Osteocyte (in vitro differentiated cells): ENCODE measurements at regions not wholly inside any gene's neighbourhood (a gene's known extent, or its start where the extent isn't known, plus 50 kb on each side); places are given as distances from the start of the nearest gene placed in this dataset.
A peak's percentile ranks its signal among the peaks of the same experiment; 100 is the strongest.

ENCODE experiments used
- DNase-seq: peaks from one replicate; pipeline ENCODE4 v3.0.0; 2021; ENCODE audit warnings: mixed read lengths; ENCODE audit not compliant: unreplicated experiment; ENCODE audit errors: extremely low spot score
- H3K27ac Mint-ChIP-seq: one replicate; pipeline ENCODE4 v1.8.0; 2021; ENCODE audit warnings: mild to moderate bottlenecking, mixed read lengths; ENCODE audit not compliant: unreplicated experiment
- H3K27me3 Mint-ChIP-seq: one replicate; pipeline ENCODE4 v1.8.0; 2021; ENCODE audit warnings: mixed read lengths; ENCODE audit not compliant: unreplicated experiment
- H3K36me3 Mint-ChIP-seq: one replicate; pipeline ENCODE4 v1.8.0; 2021; ENCODE audit warnings: mixed read lengths; ENCODE audit not compliant: unreplicated experiment
- H3K4me1 Mint-ChIP-seq: one replicate; pipeline ENCODE4 v1.8.0; 2021; ENCODE audit warnings: mixed read lengths; ENCODE audit not compliant: unreplicated experiment
- H3K4me3 Mint-ChIP-seq: one replicate; pipeline ENCODE4 v1.8.0; 2021; ENCODE audit warnings: mild to moderate bottlenecking, moderate library complexity, mixed read lengths; ENCODE audit not compliant: unreplicated experiment
- H3K9me3 Mint-ChIP-seq: one replicate; pipeline ENCODE4 v1.8.0; 2021; ENCODE audit warnings: mixed read lengths; ENCODE audit not compliant: unreplicated experiment
- TF ChIP-seq, protein P1 (sequence below): fragments of 200-600 bp; sonication (generic); IDR thresholded peaks from 2 replicates; pipeline ENCODE4 v1.5.0; 2021; ENCODE audit warnings: antibody characterized with exemption, mild to moderate bottlenecking, moderate library complexity

GRCh38 chr7:130908345-130909160 is 174.5 kb upstream of the KLF14 start:
- Mint-ChIP-seq H3K4me3 (no peak overlapping the region), H3K9me3 (no peaks in the 10 kb centered on the region), H3K4me1 (peaks cover 83% of the 10 kb centered on the region), H3K27me3 (no peaks in the 10 kb centered on the region), H3K27ac (peak overlapping the region; percentile 97), H3K36me3 (no peaks in the 10 kb centered on the region)
- DNase-seq = no peak
- TF ChIP-seq, protein P1, sequence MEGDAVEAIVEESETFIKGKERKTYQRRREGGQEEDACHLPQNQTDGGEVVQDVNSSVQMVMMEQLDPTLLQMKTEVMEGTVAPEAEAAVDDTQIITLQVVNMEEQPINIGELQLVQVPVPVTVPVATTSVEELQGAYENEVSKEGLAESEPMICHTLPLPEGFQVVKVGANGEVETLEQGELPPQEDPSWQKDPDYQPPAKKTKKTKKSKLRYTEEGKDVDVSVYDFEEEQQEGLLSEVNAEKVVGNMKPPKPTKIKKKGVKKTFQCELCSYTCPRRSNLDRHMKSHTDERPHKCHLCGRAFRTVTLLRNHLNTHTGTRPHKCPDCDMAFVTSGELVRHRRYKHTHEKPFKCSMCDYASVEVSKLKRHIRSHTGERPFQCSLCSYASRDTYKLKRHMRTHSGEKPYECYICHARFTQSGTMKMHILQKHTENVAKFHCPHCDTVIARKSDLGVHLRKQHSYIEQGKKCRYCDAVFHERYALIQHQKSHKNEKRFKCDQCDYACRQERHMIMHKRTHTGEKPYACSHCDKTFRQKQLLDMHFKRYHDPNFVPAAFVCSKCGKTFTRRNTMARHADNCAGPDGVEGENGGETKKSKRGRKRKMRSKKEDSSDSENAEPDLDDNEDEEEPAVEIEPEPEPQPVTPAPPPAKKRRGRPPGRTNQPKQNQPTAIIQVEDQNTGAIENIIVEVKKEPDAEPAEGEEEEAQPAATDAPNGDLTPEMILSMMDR = no peak

DNA sequence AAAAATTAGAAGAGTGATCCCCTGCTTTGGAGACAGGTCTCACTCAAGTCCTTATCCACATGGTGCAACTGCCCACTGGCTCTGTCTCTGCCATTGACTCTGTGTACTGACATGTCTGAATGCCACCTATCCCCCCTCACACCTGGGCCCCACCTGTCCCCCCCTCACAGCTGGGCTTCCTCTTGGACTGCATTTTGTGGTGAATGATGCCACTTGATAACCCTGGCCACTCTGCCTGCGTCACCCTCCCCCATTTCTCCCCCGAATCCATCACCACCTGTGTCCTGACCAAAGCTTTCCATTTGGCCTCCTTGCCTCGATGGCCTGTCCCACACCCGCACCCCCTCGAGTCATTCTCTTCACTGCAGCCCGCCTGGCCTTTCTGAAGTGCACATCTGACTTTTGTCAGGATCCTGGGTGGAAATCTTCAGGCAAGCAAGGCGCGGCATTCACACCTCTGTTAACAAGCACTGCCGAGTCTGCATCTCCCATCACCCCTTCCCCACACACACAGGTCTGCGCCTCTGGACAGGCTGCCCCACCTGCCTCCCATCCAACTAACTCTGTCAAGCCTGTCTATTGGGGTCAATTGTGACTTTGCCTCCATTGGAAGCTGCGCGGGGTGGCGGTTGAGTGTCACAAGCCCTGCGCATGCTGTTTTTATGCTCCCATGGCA is 175.3 kb upstream of the KLF14 start:
- Mint-ChIP-seq H3K27ac (peak overlapping the region; percentile 97), H3K9me3 (no peaks in the 10 kb centered on the region), H3K4me3 (peak overlapping the region; percentile 77), H3K36me3 (no peaks in the 10 kb centered on the region), H3K4me1 (peaks cover 83% of the 10 kb centered on the region), H3K27me3 (no peaks in the 10 kb centered on the region)
- DNase-seq = peak; percentile 65
- TF ChIP-seq, protein P1 = no peak

DNA sequence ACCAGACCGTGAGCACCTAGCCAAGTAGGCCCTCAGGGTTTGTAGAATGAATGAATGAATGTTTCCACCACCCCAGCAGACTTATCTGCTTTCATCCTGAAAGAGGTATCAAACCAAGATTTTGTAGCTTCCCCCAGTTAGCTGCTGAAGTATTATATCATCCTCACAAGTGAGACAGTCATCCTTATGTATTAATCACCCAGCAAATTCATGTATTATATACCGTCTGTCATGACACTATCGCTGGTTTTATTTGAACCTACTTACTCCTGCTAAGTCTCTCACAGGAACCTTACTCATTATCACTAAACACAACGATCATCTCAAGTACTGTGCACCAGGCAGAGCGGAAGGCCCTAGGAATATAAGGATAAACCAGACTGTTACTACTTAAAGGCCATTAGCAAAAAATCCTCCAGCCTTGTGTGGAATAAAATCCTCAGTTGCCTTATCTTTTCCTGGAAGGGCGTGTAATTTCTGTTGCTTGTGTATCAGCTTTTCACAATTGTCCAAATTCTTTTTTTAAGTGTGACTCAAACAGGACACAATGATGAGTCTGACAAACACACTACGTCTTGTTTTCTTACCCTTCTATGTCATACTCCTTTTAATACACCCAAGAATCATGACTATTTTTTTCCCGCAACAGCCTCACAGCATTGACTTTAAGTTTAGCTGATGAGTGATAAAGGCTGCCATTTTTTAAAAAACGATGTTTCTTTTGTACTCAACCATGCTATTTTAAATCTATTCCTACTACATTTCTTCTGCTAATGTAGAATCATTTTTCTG is 176.1 kb upstream of the KLF14 start:
- DNase-seq = no peak
- no peaks in the 10 kb centered on the region for H3K27me3 Mint-ChIP-seq
- H3K4me3 Mint-ChIP-seq = peak overlapping the region; percentile 77
- H3K4me1 Mint-ChIP-seq = peaks cover 82% of the 10 kb centered on the region
- TF ChIP-seq, protein P1 = no peak
- H3K27ac Mint-ChIP-seq = peak overlapping the region; percentile 97
- H3K9me3 Mint-ChIP-seq = no peaks in the 10 kb centered on the region
- H3K36me3 Mint-ChIP-seq = no peaks in the 10 kb centered on the region

DNA sequence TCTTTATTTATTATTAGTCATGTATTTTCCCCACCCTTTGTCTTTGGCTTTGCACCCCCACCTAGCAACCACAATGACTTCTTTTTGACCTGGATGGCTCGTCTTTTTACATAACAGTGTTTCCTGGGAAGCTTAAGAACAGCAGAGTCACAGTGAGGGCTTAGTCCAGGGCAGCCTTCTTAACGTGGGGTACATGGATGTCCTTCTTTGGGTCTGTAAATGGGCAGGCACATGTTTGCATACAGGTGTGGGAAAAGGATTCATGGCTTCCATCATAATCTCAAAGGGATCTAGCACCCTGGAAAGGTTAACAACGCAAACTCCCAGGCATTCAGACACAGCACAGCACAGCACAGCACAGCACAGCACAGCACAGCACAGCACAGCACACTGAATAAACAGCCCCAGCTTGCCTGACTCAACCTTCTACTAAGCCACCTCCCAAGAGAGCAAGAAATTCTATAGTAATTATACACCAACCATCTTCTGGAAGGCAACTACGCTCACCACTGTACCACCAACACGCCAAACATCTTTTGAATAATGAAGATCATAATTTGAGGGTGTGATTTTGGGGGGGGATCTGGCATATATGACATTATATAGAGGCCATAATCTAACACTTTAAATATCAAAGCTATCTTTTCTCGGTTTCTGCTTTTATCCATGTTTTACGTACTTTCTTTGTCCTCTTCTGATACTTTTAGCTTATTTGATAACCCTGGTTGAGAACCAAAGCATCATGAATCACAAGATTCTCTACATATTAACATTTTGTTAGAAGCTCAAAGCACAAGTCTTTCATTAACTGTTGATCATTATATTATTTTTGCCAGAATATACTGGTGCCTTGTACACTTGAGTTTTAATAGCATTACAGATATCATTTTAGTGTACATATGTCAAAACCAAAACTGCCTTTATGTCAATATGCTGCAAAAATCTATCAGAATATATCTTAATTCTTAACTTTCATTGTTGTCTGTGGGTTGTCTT is 177.2 kb upstream of the KLF14 start:
- TF ChIP-seq, protein P1 = no peak
- H3K36me3 Mint-ChIP-seq = no peaks in the 10 kb centered on the region
- peak overlapping the region; percentile 77 for H3K4me3 Mint-ChIP-seq
- H3K9me3 Mint-ChIP-seq = no peaks in the 10 kb centered on the region
- DNase-seq = no peak
- H3K27ac Mint-ChIP-seq = peak overlapping the region; percentile 97
- peaks cover 82% of the 10 kb centered on the region for H3K4me1 Mint-ChIP-seq
- no peaks in the 10 kb centered on the region for H3K27me3 Mint-ChIP-seq
